NT2/D1 (cell line): ENCODE measurements at regions not wholly inside any gene's neighbourhood (a gene's known extent, or its start where the extent isn't known, plus 50 kb on each side); places are given as distances from the start of the nearest gene placed in this dataset.
"Not testable (repeated sequence)": the region's sequence is repeated elsewhere in the genome, so short reads cannot be mapped to it uniquely, and the experiment has no call there.

Source experiments
- DNase-seq: peaks from one replicate; pipeline ENCODE4 v3.0.0-alpha.2; 2011; ENCODE audit warnings: low read depth, low spot score
- H3K27me3 ChIP-seq: 2 replicates; pipeline ENCODE4 v1.6.0; 2011; ENCODE audit warnings: mild to moderate bottlenecking; ENCODE audit not compliant: insufficient read length, insufficient read depth
- H3K36me3 ChIP-seq: 2 replicates; pipeline ENCODE4 v1.6.1; 2011; ENCODE audit warnings: mild to moderate bottlenecking, low read length, mixed read lengths; ENCODE audit not compliant: insufficient read depth, insufficient read length
- H3K4me1 ChIP-seq: 2 replicates; pipeline ENCODE4 v1.5.1; 2011; ENCODE audit not compliant: insufficient read depth, insufficient read length
- H3K4me3 ChIP-seq: 2 replicates; pipeline ENCODE4 v1.5.1; 2011; ENCODE audit warnings: low read depth; ENCODE audit not compliant: insufficient read length
- H3K9ac ChIP-seq: 2 replicates; pipeline ENCODE4 v1.6.0; 2011; ENCODE audit warnings: low read depth; ENCODE audit not compliant: insufficient read length
- H3K9me3 ChIP-seq: 2 replicates; pipeline ENCODE4 v1.5.1; 2011; ENCODE audit warnings: mild to moderate bottlenecking, low read length; ENCODE audit not compliant: insufficient read depth
- SUZ12 ChIP-seq: IDR thresholded peaks from 2 replicates; pipeline ENCODE4 v1.6.1; 2011; ENCODE audit not compliant: insufficient read length, insufficient read depth; ENCODE audit errors: extremely low read depth
- YY1 ChIP-seq: IDR thresholded peaks from 2 replicates; pipeline ENCODE4 v1.6.1; 2011; ENCODE audit not compliant: insufficient read length, insufficient read depth
- ZNF274 ChIP-seq: IDR thresholded peaks from 2 replicates; pipeline ENCODE4 v1.6.1; 2011; ENCODE audit warnings: mild to moderate bottlenecking, low read depth, low read length

DNA sequence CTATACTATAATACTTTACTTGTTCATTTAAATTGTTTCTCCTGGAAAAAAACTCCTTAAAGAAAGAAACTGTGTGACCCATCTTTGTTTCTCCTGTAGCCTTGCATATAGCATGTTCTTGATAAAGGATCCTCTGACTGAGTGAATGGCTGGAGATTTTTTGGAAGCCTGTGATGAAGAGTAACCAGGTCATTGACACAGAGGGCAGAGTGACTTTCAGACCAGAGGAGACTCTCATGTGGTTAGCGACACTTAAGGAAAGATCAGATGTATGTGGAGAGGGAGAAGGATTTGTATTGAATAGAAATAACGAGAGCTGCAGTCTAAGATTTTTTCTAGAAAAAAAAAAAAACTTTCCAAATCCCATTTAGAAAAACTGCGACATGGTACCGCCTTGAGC is 85.5 kb downstream of the TRIM43 start:
- no peak for DNase-seq
- H3K4me3 ChIP-seq, result no peak overlapping the region
- no peaks in the 10 kb centered on the region for H3K9me3 ChIP-seq
- peaks cover 4% of the 10 kb centered on the region for H3K4me1 ChIP-seq
- H3K36me3 ChIP-seq, result no peaks in the 10 kb centered on the region
- peaks cover 19% of the 10 kb centered on the region for H3K27me3 ChIP-seq
- TF ChIP-seq SUZ12 (no peak), ZNF274 (no peak), YY1 (no peak)
- H3K9ac ChIP-seq, result no peak overlapping the region

DNA sequence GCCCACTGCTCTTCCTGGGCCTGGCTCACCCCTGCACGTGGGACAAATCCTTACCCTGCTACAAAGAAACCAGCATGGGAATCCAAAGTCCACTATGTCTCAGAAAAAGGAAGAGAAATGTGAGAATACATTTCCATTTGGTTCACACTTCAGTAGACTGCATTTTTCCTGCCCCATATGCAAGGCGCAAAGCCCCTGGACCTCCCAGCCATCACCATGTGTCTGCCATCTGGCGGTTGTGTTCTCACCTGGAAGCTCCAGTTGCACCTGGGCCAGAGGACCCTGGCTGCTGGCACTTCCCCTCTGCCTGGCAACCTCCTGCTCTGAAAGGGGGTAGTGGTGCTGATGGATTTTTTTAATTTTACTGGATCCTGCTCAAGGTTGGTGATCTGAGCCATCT is 86.0 kb downstream of the TRIM43 start:
- not testable (repeated sequence) for H3K4me3 ChIP-seq, DNase-seq, H3K9ac ChIP-seq, H3K9me3 ChIP-seq, H3K4me1 ChIP-seq, H3K36me3 ChIP-seq
- peaks cover 20% of the 10 kb centered on the region for H3K27me3 ChIP-seq

DNA sequence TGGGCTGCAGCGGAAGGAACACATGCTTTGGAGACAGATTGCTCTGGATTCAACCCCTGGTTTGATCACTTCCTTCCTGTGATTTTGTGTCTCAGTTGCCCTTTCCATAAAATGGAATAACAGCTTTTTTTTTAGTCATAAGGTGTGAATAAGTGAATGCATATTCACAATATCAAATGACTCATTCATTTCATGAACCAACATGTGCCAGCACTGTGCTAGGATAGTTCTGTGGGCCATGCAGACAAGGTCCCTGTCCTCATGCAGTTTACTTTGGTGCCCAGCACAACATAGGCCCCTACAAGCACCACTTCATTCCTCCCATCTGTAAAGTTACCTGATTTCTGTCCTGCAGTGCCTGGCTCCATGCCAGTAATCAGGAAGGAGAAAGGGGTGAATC is 89.4 kb downstream of the TRIM43 start:
- not testable (repeated sequence) for H3K4me1 ChIP-seq, H3K9me3 ChIP-seq, H3K9ac ChIP-seq, H3K4me3 ChIP-seq, DNase-seq, H3K36me3 ChIP-seq
- H3K27me3 ChIP-seq, result peaks cover 20% of the 10 kb centered on the region

DNA sequence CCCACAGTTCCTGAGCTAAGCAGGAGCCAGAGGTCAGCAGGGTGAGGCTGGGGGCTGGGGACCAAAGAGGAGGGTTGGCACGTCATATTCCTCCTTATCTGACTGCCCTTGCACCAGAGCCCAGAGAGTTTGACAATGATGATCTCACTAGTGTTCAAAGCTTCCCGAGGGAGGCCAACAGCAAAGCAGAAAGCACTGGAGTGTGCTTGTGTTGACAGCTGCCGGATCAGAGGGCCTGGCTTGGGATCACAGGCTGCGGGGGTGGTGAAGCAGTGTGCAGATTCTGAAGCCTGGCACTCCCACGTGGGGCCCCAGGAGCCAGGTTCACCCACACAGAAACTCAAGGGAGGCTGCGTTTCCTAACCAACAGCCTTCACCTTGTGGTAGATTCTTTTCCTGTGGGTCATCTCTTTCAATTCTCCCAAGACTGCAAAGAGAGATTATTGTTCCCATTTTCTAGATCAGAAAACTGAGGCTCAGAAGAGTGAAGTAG is 89.8 kb downstream of the TRIM43 start:
- not testable (repeated sequence) for DNase-seq, H3K36me3 ChIP-seq, H3K4me3 ChIP-seq, H3K4me1 ChIP-seq, H3K9ac ChIP-seq, H3K9me3 ChIP-seq
- H3K27me3 ChIP-seq, result peaks cover 20% of the 10 kb centered on the region

DNA sequence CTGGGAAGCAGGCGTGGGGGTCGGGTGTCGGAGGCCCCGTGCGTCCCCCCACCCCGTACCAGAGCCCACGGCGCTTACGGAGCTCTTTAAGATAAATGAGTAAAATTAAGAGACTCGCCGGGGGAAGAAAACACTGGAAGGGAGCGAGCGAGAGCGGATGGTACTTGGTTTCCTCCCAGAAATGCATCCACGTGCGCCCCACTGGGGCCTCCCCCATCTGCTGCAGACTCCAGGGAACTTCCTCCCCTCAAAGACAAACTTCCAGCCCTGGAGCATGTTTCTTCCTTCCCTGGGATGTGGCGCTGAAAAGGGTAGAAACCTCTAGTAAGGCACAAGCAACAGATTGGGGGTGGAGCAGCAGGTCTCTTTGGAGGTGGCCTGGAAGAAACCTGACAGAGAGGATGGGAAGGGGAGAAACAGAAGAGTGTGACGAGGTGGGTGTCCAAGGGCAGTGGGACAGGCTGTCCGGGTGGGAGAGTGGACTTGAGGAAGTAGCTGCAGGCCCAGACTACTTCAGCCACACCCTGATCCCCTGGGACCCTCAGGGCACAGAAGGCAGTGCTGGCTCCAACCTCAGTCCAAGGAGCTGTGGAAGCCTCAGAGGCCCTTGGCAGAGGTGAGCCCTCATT is 91.2 kb downstream of the TRIM43 start:
- Histone ChIP-seq H3K27me3 (peaks cover 20% of the 10 kb centered on the region), H3K4me3 (peak overlapping the region; percentile 39), H3K9ac (peak overlapping the region; percentile 64)
- not testable (repeated sequence) for DNase-seq, H3K36me3 ChIP-seq, H3K4me1 ChIP-seq, H3K9me3 ChIP-seq

DNA sequence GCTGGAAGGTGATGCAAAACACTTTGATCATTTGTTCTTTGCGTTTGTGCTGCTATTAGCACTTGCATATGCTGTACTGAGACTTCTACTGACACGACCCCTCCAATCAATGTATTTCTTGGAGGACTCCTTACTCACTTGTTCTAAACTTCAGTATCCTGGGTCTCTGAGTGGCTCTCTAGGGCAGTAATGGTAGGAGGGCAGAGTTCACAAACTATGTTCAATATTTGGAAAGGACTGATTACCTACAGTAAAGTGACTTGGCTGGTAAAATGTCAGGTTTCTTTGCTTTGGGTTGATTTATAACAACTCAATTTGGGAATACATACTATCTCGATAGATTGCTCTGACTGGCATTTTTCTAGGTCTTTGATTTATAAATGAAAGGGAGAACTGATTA is 93.7 kb downstream of the TRIM43 start:
- TF ChIP-seq ZNF274 (no peak), YY1 (no peak), SUZ12 (no peak)
- Histone ChIP-seq H3K4me1 (peaks cover 9% of the 10 kb centered on the region), H3K36me3 (no peaks in the 10 kb centered on the region), H3K9me3 (no peaks in the 10 kb centered on the region), H3K9ac (no peak overlapping the region), H3K27me3 (peaks cover 15% of the 10 kb centered on the region), H3K4me3 (no peak overlapping the region)
- DNase-seq, result no peak

DNA sequence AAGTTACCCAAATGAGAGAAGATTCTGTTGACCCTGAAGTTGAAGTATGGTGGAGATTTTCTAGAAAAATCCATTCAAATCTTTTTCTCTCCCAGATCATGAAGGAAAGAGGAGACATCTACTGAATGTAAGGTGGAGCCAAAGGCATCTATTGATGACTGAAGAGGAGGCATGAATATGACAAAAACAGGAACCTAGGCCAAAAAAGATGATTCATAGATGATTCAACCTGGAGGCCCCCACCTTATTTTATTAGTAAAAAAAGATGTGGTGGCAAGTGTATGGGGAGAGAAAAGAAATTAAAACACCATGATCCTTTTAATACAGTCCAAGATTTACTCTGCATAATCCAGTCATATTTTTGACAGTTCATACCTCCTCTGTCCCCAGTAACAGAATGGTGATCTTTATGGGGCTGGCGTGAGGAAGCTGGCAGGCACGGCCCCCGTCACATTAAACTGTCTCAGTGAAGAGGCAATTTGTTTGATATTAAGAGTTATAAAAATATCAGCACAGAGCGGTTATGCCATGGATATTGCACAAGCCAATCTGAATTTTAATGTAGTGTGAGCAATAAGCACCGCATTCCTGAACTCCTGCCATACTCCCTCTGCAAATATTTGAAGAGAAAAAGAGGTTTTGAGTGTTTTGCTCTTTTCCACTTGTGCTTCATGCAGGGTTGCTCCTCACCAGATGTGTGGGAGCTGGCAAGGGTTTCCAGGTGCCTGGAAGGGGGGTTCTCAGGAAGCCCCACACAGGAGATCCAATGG is 94.4 kb downstream of the TRIM43 start:
- not testable (repeated sequence) for DNase-seq, H3K9ac ChIP-seq, H3K4me1 ChIP-seq, H3K9me3 ChIP-seq, H3K36me3 ChIP-seq, H3K4me3 ChIP-seq, H3K27me3 ChIP-seq

DNA sequence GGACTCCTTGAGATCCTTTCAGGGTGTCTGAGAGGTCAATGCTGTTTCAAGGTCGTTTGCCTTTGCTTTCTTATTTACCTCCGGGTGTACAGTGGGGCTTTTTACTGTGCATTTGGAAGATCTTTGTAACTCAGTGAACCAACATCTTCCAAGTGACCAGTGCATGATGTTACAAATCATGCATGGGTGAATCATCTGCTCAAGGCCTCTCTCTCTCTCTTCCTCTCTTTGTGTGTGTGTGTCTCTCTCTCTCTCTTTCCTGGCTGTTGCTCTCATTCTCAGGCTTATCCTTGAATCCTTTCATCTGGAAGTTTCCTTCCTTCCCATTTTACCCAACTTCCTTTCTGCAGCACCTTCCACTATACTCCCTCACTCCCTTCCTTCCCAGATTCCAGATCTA is 96.1 kb downstream of the TRIM43 start:
- not testable (repeated sequence) for DNase-seq

DNA sequence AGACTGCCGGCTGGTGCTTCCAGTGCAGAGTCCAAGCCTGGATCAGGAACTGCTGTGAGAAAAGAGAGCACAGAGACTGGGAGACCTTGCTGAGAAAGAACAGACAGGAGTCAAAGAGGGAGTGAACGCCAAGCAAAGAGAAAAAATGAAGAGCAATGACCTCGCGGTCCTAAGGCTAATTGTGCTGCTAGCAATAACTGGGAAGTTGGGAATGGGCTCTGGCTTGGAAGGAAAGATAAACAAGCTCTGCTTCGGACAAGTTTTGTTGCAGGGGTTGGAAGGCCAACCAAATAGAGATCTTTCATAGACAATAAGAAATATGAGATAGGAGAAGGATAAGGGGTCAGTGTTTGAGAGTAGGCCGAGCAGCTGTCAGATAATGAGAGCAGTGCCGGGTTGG is 99.4 kb downstream of the TRIM43 start:
- not testable (repeated sequence) for H3K4me3 ChIP-seq, H3K27me3 ChIP-seq, H3K36me3 ChIP-seq, H3K9ac ChIP-seq, H3K4me1 ChIP-seq, H3K9me3 ChIP-seq, DNase-seq

More for the DNA sequence above, 96.1 kb downstream of the TRIM43 start:
- not testable (repeated sequence) for H3K4me3 ChIP-seq, H3K4me1 ChIP-seq, H3K36me3 ChIP-seq, H3K27me3 ChIP-seq, H3K9ac ChIP-seq, H3K9me3 ChIP-seq

DNA sequence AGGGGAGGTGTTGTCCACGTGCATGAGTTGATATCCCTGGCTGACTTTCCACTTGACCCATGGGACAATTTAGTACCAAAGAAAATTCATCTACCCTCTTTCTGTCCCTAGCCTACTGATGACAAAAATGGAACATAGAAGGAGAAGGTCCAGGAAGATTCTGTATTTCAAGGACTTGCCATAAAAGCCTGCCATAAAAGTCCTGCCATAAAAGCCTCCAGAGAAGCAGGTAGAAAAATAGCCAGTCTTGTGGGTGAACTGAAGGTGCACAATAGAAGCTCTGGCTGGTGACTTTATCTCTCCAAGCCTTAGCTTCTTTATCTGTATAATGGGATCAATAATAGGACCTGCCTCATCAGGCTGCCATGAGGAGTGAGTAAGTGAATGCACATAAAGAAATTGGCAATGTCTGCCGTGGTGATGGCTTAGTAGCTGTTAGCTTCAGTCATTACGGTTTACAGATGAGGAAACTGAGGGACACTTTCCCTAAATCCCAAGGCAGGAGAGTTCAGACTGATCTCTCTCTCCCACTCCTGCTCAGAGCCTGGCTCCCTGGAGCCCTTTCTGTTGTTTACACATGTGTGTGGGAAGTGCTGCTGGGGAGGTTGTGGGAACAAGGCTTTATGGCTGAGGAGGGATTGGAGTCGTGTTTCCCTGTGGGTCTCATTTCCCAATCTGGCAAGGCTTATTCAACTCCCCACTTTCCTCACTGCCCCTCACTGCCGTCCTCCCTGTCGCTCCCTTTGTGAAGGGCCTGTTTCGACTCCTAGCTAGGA is 101.5 kb downstream of the TRIM43 start:
- not testable (repeated sequence) for H3K27me3 ChIP-seq, DNase-seq, H3K4me3 ChIP-seq, H3K4me1 ChIP-seq, H3K36me3 ChIP-seq, H3K9ac ChIP-seq, H3K9me3 ChIP-seq
